Calu3 (cell line): ENCODE measurements at regions not wholly inside any gene's neighbourhood (a gene's known extent, or its start where the extent isn't known, plus 50 kb on each side); places are given as distances from the start of the nearest gene placed in this dataset.

ENCODE experiments used
- BruUV-seq: library from RNA; stranded (reverse); fragments of 400-500 nt; replicated peaks from 2 replicates; lab custom pipeline; 2021; lab: Mats Ljungman, UMichigan
- CTCF ChIA-PET: fragments of 300-600 bp; sonication (Branson Sonifier 250); formaldehyde crosslinking; loops from one replicate; lab custom pipeline; 2022; ENCODE audit warnings: antibody characterized with exemption; lab: Charles Lee
- DNase-seq: peaks from one replicate; pipeline ENCODE4 v3.0.0; 2022
- H3K27ac Mint-ChIP-seq: one replicate; pipeline ENCODE4 v1.8.0; 2022; ENCODE audit warnings: mixed read lengths; ENCODE audit not compliant: unreplicated experiment
- H3K27me3 Mint-ChIP-seq: one replicate; pipeline ENCODE4 v1.8.0; 2022; ENCODE audit warnings: mixed read lengths; ENCODE audit not compliant: unreplicated experiment
- H3K36me3 Mint-ChIP-seq: one replicate; pipeline ENCODE4 v1.8.0; 2022; ENCODE audit warnings: mild to moderate bottlenecking, moderate library complexity, mixed read lengths; ENCODE audit not compliant: insufficient read depth, unreplicated experiment
- H3K4me1 Mint-ChIP-seq: one replicate; pipeline ENCODE4 v1.8.0; 2022; ENCODE audit warnings: mild to moderate bottlenecking, low read depth, mixed read lengths; ENCODE audit not compliant: unreplicated experiment
- H3K4me3 Mint-ChIP-seq: one replicate; pipeline ENCODE4 v1.8.0; 2022; ENCODE audit warnings: mild to moderate bottlenecking, low read depth, moderate library complexity, mixed read lengths; ENCODE audit not compliant: unreplicated experiment
- H3K9me3 Mint-ChIP-seq: one replicate; pipeline ENCODE4 v1.8.0; 2022; ENCODE audit warnings: low read depth, mixed read lengths; ENCODE audit not compliant: unreplicated experiment
- intact Hi-C: fragments of 100-400 bp; cut with micrococcal nuclease; formaldehyde crosslinking; loops from one replicate; pipeline ENCODE4 v1.10.0; 2022; ENCODE audit not compliant: unreplicated experiment
- TF ChIP-seq, protein P1 (sequence below): fragments of 200-600 bp; IDR thresholded peaks from one replicate; pipeline ENCODE4 v1.8.0; 2022; ENCODE audit warnings: antibody characterized with exemption; ENCODE audit not compliant: unreplicated experiment

- H3K27me3 Mint-ChIP-seq, result no peaks in the 10 kb centered on the region
- no TSS peak for BruUV-seq
- intact Hi-C loops, result no loop called here
- H3K36me3 Mint-ChIP-seq, result no peaks in the 10 kb centered on the region
- CTCF ChIA-PET, result no interaction called here
- H3K27ac Mint-ChIP-seq, result no peak overlapping the region
- no peaks in the 10 kb centered on the region for H3K4me1 Mint-ChIP-seq
- H3K9me3 Mint-ChIP-seq, result no peaks in the 10 kb centered on the region
- TF ChIP-seq, protein P1, sequence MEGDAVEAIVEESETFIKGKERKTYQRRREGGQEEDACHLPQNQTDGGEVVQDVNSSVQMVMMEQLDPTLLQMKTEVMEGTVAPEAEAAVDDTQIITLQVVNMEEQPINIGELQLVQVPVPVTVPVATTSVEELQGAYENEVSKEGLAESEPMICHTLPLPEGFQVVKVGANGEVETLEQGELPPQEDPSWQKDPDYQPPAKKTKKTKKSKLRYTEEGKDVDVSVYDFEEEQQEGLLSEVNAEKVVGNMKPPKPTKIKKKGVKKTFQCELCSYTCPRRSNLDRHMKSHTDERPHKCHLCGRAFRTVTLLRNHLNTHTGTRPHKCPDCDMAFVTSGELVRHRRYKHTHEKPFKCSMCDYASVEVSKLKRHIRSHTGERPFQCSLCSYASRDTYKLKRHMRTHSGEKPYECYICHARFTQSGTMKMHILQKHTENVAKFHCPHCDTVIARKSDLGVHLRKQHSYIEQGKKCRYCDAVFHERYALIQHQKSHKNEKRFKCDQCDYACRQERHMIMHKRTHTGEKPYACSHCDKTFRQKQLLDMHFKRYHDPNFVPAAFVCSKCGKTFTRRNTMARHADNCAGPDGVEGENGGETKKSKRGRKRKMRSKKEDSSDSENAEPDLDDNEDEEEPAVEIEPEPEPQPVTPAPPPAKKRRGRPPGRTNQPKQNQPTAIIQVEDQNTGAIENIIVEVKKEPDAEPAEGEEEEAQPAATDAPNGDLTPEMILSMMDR, result no peak
- no peak overlapping the region for H3K4me3 Mint-ChIP-seq
- DNase-seq, result no peak
These were observed 350.9 kb downstream of the SPRY2 start for GRCh38 chr13:79990048-79990447.

DNA sequence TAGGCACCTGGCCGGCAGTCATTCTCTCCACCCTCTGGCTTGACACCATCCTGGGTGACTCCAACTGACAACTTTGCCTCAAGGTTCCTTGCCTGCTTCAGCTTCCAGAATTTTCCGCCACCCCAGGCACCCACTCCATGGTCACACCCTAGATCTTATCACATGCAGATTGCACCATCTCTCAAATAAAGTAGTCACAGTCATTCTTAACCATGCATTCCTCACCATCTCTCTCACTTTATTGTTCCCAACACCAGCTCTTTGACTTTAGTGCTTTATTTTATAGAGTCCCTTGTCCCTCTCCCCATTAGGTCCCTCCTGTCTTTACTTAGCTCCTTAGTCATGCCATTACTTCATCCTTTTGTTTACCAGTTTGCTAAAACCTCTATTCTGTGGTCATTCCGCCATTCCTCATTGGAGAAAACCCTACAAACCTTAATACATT, 351.7 kb downstream of the SPRY2 start:
- Mint-ChIP-seq H3K4me3 (no peak overlapping the region), H3K9me3 (no peaks in the 10 kb centered on the region), H3K27me3 (no peaks in the 10 kb centered on the region), H3K27ac (no peak overlapping the region), H3K4me1 (no peaks in the 10 kb centered on the region), H3K36me3 (no peaks in the 10 kb centered on the region)
- intact Hi-C loops, result no loop called here
- TF ChIP-seq, protein P1, result no peak
- DNase-seq, result no peak
- BruUV-seq, result no TSS peak
- CTCF ChIA-PET, result no interaction called here

- Mint-ChIP-seq H3K27me3 (no peaks in the 10 kb centered on the region), H3K27ac (no peak overlapping the region), H3K9me3 (no peaks in the 10 kb centered on the region), H3K36me3 (no peaks in the 10 kb centered on the region), H3K4me3 (no peak overlapping the region), H3K4me1 (no peaks in the 10 kb centered on the region)
- intact Hi-C loops, result no loop called here
- CTCF ChIA-PET, result no interaction called here
- no peak for DNase-seq
- TF ChIP-seq, protein P1, result no peak
- BruUV-seq, result no TSS peak
These were observed 352.4 kb downstream of the SPRY2 start for GRCh38 chr13:79988573-79988972.

DNA sequence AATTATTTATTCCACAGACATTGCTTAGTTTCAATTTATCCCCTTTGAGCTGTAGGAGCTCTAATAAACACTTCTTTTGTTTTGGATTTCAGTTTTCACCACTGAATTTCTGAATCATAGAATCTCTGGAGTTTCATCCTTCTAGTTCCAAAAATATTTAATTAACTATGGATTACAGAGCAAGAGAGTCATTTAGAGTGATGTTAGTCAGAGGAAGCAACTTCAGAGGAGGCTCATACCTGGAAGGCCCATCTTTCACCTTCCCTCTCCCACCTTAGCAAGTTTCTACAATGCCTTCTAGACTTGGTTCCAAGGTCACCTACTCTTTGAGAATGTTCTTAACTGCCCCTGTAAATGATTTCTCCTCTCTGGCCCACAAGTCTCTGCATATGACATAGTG, 353.2 kb downstream of the SPRY2 start:
- CTCF ChIA-PET, result no interaction called here
- DNase-seq, result no peak
- TF ChIP-seq, protein P1, result no peak
- Mint-ChIP-seq H3K9me3 (no peaks in the 10 kb centered on the region), H3K4me3 (no peak overlapping the region), H3K36me3 (no peaks in the 10 kb centered on the region), H3K27ac (no peak overlapping the region), H3K4me1 (no peaks in the 10 kb centered on the region), H3K27me3 (no peaks in the 10 kb centered on the region)
- no TSS peak for BruUV-seq
- intact Hi-C loops, result no loop called here
